ENCODE measurements at regions not wholly inside any gene's neighbourhood (a gene's known extent, or its start where the extent isn't known, plus 50 kb on each side); places are given as distances from the start of the nearest gene placed in this dataset.

- DNase-seq, result no peak
- BruUV-seq (replicated peaks), result no TSS peak
- no peak overlapping the region for H3K9ac ChIP-seq (ENCODE audit: low read length)
- no peaks in the 10 kb centered on the region for H3K4me1 ChIP-seq (ENCODE audit: insufficient read depth, low read length)
- no peaks in the 10 kb centered on the region for H3K9me2 ChIP-seq (replicated peaks; ENCODE audit: low read length)
- no peak for TF ChIP-seq EZH2 (IDR thresholded peaks at IDR 0.05; ENCODE audit: low read length, unreplicated experiment)
- TF ChIP-seq CTCF (conservative IDR thresholded peaks at IDR 0.05; ENCODE audit: low read depth, low read length), result no peak
- TF ChIP-seq EZH2phosphoT487 (IDR thresholded peaks at IDR 0.05; ENCODE audit: borderline replicate concordance, low read length), result no peak
- no peaks in the 10 kb centered on the region for H3K27me3 ChIP-seq (ENCODE audit: low read length)
- no peaks in the 10 kb centered on the region for H3K79me2 ChIP-seq (ENCODE audit: low read length)
- no peak overlapping the region for H3K4me3 ChIP-seq (ENCODE audit: low read length)
- H3K9me3 ChIP-seq (ENCODE audit: low read length), result no peaks in the 10 kb centered on the region
- no peak for ATAC-seq
- no peaks in the 10 kb centered on the region for H3F3A ChIP-seq (ENCODE audit: low read length, unreplicated experiment)
- CTCF ChIA-PET, result no interaction called here
- no peaks in the 10 kb centered on the region for H4K20me1 ChIP-seq (ENCODE audit: low read length)
- intact Hi-C loops (cut with micrococcal nuclease), result no loop called here
- H3K36me3 ChIP-seq (ENCODE audit: low read depth, low read length), result no peaks in the 10 kb centered on the region
- POLR2A ChIA-PET (ENCODE audit: unreplicated experiment), result no interaction called here
- H3K4me2 ChIP-seq (ENCODE audit: low read length), result no peak overlapping the region
- no peak overlapping the region for H2AFZ ChIP-seq (ENCODE audit: low read length)
- H3K27ac ChIP-seq (ENCODE audit: low read length), result no peak overlapping the region
Measured at GRCh38 chr16:6439129-6439528, 893.5 kb upstream of the RBFOX1 start.

GRCh38 chr16:6428861-6429260 is 903.8 kb upstream of the RBFOX1 start:
- CTCF ChIA-PET, result no interaction called here

DNA sequence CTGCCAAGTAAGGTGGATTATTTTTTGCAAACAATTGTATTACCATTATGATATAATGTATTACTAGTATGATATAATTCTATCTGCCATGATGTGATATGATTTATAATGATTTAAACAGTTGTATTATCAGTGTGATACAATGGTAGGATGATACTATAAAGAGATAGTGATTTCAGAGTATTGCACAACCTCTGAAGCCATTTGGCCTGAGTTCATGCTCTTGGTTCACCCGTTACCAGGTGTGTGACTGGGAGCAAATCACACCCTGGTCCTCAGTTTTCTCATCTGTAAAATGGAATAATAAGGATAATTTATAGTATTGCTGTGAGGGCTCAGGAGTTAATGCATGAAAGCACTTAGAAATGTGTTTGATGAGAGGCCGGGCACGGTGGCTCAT is 905.0 kb upstream of the RBFOX1 start:
- BruUV-seq (replicated peaks), result no TSS peak
- Histone ChIP-seq H3K4me1 (ENCODE audit: insufficient read depth, low read length) (no peaks in the 10 kb centered on the region), H3K79me2 (ENCODE audit: low read length) (no peaks in the 10 kb centered on the region), H2AFZ (ENCODE audit: low read length) (no peak overlapping the region), H3K27me3 (ENCODE audit: low read length) (no peaks in the 10 kb centered on the region), H3K36me3 (ENCODE audit: low read depth, low read length) (no peaks in the 10 kb centered on the region), H3F3A (ENCODE audit: low read length, unreplicated experiment) (no peaks in the 10 kb centered on the region), H3K9me2 (replicated peaks; ENCODE audit: low read length) (no peaks in the 10 kb centered on the region), H3K4me3 (ENCODE audit: low read length) (no peak overlapping the region), H3K4me2 (ENCODE audit: low read length) (no peak overlapping the region), H3K9me3 (ENCODE audit: low read length) (no peaks in the 10 kb centered on the region), H3K9ac (ENCODE audit: low read length) (no peak overlapping the region), H4K20me1 (ENCODE audit: low read length) (no peaks in the 10 kb centered on the region), H3K27ac (ENCODE audit: low read length) (no peak overlapping the region)
- DNase-seq (no peak), ATAC-seq (no peak)
- TF ChIP-seq EZH2 (IDR thresholded peaks at IDR 0.05; ENCODE audit: low read length, unreplicated experiment) (no peak), EZH2phosphoT487 (IDR thresholded peaks at IDR 0.05; ENCODE audit: borderline replicate concordance, low read length) (no peak), CTCF (conservative IDR thresholded peaks at IDR 0.05; ENCODE audit: low read depth, low read length) (no peak)
- CTCF ChIA-PET, result no interaction called here
- intact Hi-C loops (cut with micrococcal nuclease), result no loop called here
- POLR2A ChIA-PET (ENCODE audit: unreplicated experiment), result no interaction called here

More at GRCh38 chr16:6428861-6429260, 903.8 kb upstream of the RBFOX1 start:
- Histone ChIP-seq H3K27ac (ENCODE audit: low read length) (no peak overlapping the region), H3K9me2 (replicated peaks; ENCODE audit: low read length) (no peaks in the 10 kb centered on the region), H3K9me3 (ENCODE audit: low read length) (no peaks in the 10 kb centered on the region), H4K20me1 (ENCODE audit: low read length) (no peaks in the 10 kb centered on the region), H3F3A (ENCODE audit: low read length, unreplicated experiment) (no peaks in the 10 kb centered on the region), H2AFZ (ENCODE audit: low read length) (no peak overlapping the region), H3K79me2 (ENCODE audit: low read length) (no peaks in the 10 kb centered on the region), H3K9ac (ENCODE audit: low read length) (no peak overlapping the region), H3K4me1 (ENCODE audit: insufficient read depth, low read length) (no peaks in the 10 kb centered on the region), H3K27me3 (ENCODE audit: low read length) (no peaks in the 10 kb centered on the region), H3K36me3 (ENCODE audit: low read depth, low read length) (no peaks in the 10 kb centered on the region), H3K4me3 (ENCODE audit: low read length) (no peak overlapping the region), H3K4me2 (ENCODE audit: low read length) (no peak overlapping the region)
- DNase-seq, result no peak
- TF ChIP-seq EZH2phosphoT487 (IDR thresholded peaks at IDR 0.05; ENCODE audit: borderline replicate concordance, low read length), result no peak
- POLR2A ChIA-PET (ENCODE audit: unreplicated experiment), result no interaction called here
- intact Hi-C loops (cut with micrococcal nuclease), result no loop called here
- no TSS peak for BruUV-seq (replicated peaks)
- no peak for ATAC-seq
